Transverse colon (tissue), 3 donors: ENCODE measurements at regions not wholly inside any gene's neighbourhood (a gene's known extent, or its start where the extent isn't known, plus 50 kb on each side); places are given as distances from the start of the nearest gene placed in this dataset.

Source experiments
- POLR2A ChIP-seq: fragments of 450-650 bp; IDR thresholded peaks from one replicate; pipeline ENCODE4 v1.6.1; 2016; ENCODE audit warnings: antibody characterized with exemption, mild to moderate bottlenecking, moderate library complexity
- TF ChIP-seq, protein P1 (sequence below), 5 experiments: fragments of 200-600 bp in 3 of 5; fragments of 450-650 bp in 2 of 5; sonication (generic) in 3 of 5; IDR thresholded peaks; 1 replicate in 2 of 5; 2 replicates in 3 of 5; pipeline ENCODE4 v1.5.1; 2016 to 2017; ENCODE audit warnings: antibody characterized with exemption in 5 of 5, inconsistent platforms in 3 of 5, mild to moderate bottlenecking in 2 of 5, moderate library complexity in 1 of 5

DNA sequence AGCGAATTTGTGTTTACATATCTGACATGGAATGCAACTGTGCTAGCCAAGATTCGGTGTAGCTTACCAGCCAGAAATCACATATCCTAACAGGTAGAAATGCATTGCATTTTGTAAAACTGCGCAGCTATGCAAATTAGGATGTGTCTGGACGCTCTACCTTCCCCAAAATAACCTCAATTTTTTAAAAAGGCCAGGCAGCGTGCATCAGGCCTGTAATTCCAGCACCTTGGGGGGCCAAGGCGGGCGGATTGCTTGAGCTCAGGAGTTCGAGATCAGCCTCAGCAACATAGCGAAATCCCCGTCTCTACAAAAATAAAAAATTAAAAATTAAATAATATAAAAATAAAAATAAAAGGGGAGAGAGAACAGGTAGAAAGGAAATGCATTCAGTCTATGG, 305.0 kb downstream of the TYW1 start:
- no peak for TF ChIP-seq POLR2A
- TF ChIP-seq, protein P1, sequence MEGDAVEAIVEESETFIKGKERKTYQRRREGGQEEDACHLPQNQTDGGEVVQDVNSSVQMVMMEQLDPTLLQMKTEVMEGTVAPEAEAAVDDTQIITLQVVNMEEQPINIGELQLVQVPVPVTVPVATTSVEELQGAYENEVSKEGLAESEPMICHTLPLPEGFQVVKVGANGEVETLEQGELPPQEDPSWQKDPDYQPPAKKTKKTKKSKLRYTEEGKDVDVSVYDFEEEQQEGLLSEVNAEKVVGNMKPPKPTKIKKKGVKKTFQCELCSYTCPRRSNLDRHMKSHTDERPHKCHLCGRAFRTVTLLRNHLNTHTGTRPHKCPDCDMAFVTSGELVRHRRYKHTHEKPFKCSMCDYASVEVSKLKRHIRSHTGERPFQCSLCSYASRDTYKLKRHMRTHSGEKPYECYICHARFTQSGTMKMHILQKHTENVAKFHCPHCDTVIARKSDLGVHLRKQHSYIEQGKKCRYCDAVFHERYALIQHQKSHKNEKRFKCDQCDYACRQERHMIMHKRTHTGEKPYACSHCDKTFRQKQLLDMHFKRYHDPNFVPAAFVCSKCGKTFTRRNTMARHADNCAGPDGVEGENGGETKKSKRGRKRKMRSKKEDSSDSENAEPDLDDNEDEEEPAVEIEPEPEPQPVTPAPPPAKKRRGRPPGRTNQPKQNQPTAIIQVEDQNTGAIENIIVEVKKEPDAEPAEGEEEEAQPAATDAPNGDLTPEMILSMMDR (IDR thresholded peaks at IDR 0.05): no peak
